HG03175 (cell line): ENCODE measurements at regions not wholly inside any gene's neighbourhood (a gene's known extent, or its start where the extent isn't known, plus 50 kb on each side); places are given as distances from the start of the nearest gene placed in this dataset.

ENCODE experiments used
- ATAC-seq: cut with Tn5 transposase; IDR thresholded peaks from one replicate; pipeline ENCODE4 v1.9.1; 2021; ENCODE audit warnings: mild to moderate bottlenecking, moderate library complexity; ENCODE audit not compliant: unreplicated experiment

- no peak for ATAC-seq
These were observed 618.7 kb upstream of the SGCG start for GRCh38 chr13:22562116-22562515.

- no peak for ATAC-seq
These were observed 617.5 kb upstream of the SGCG start for GRCh38 chr13:22563272-22563671.

- ATAC-seq = no peak
These were observed 611.0 kb upstream of the SGCG start for GRCh38 chr13:22569811-22570210.

GRCh38 chr13:22589880-22590279, 590.9 kb upstream of the SGCG start:
- ATAC-seq = no peak

- no peak for ATAC-seq
These were observed 588.3 kb upstream of the SGCG start for GRCh38 chr13:22592515-22592914.

GRCh38 chr13:22594041-22594440, 586.7 kb upstream of the SGCG start:
- ATAC-seq = no peak

- no peak for ATAC-seq
These were observed 584.5 kb upstream of the SGCG start for GRCh38 chr13:22596171-22596863.

- no peak for ATAC-seq
These were observed 581.6 kb upstream of the SGCG start for GRCh38 chr13:22599156-22599555.

GRCh38 chr13:22618002-22618401, 562.8 kb upstream of the SGCG start:
- ATAC-seq = no peak

- ATAC-seq = no peak
These were observed 555.1 kb upstream of the SGCG start for GRCh38 chr13:22625691-22626090.

GRCh38 chr13:22629374-22629773, 551.4 kb upstream of the SGCG start:
- no peak for ATAC-seq

GRCh38 chr13:22642088-22642487, 538.7 kb upstream of the SGCG start:
- ATAC-seq = no peak

- no peak for ATAC-seq
These were observed 535.8 kb upstream of the SGCG start for GRCh38 chr13:22644941-22645340.

GRCh38 chr13:22647156-22647850, 533.5 kb upstream of the SGCG start:
- ATAC-seq = no peak

- ATAC-seq = no peak
These were observed 532.4 kb upstream of the SGCG start for GRCh38 chr13:22648320-22648801.

- no peak for ATAC-seq
These were observed 528.0 kb upstream of the SGCG start for GRCh38 chr13:22652796-22653195.

GRCh38 chr13:22653866-22654265, 526.9 kb upstream of the SGCG start:
- no peak for ATAC-seq

- ATAC-seq = no peak
These were observed 525.5 kb upstream of the SGCG start for GRCh38 chr13:22655106-22655852.

GRCh38 chr13:22662771-22663170, 518.0 kb upstream of the SGCG start:
- ATAC-seq = no peak

- ATAC-seq = no peak
These were observed 515.3 kb upstream of the SGCG start for GRCh38 chr13:22665506-22665905.

- ATAC-seq = no peak
These were observed 490.0 kb upstream of the SGCG start for GRCh38 chr13:22690756-22691155.

- no peak for ATAC-seq
These were observed 487.1 kb upstream of the SGCG start for GRCh38 chr13:22693691-22694090.
